ENCODE measurements at regions not wholly inside any gene's neighbourhood (a gene's known extent, or its start where the extent isn't known, plus 50 kb on each side); places are given as distances from the start of the nearest gene placed in this dataset.

- TF ChIP-seq REST (tag by site-specific recombination; IDR thresholded peaks at IDR 0.05): no peak
- TF ChIP-seq ZNF561 (tag by site-specific recombination; IDR thresholded peaks at IDR 0.05; ENCODE audit: borderline replicate concordance): no peak
- TF ChIP-seq TRIM28 (IDR thresholded peaks at IDR 0.05; ENCODE audit: borderline replicate concordance, low read length): no peak
- no peak for TF ChIP-seq ZBTB48 (tag by site-specific recombination; IDR thresholded peaks at IDR 0.05)
- no peak for TF ChIP-seq CTCF (tag by site-specific recombination; IDR thresholded peaks at IDR 0.05)
- TF ChIP-seq ZNF280D (tag by site-specific recombination; IDR thresholded peaks at IDR 0.05): no peak
- TF ChIP-seq ZBTB21 (tag by site-specific recombination; IDR thresholded peaks at IDR 0.05): no peak
- no peak for TF ChIP-seq ZNF571 (tag by site-specific recombination; IDR thresholded peaks at IDR 0.05)
- no peak for TF ChIP-seq SP7 (tag by site-specific recombination; IDR thresholded peaks at IDR 0.05)
- no peak for TF ChIP-seq ZNF830 (tag by site-specific recombination; IDR thresholded peaks at IDR 0.05; ENCODE audit: low read depth)
- no peak for TF ChIP-seq TSHZ1 (tag by site-specific recombination; IDR thresholded peaks at IDR 0.05; ENCODE audit: borderline replicate concordance)
- TF ChIP-seq ZNF624 (tag by site-specific recombination; IDR thresholded peaks at IDR 0.05): no peak
- TF ChIP-seq PBX3 (CRISPR knock-in tag; IDR thresholded peaks at IDR 0.05): no peak
Measured at GRCh38 chr13:108033800-108034707, 181.3 kb downstream of the LIG4 start.
